H1 (cell line): ENCODE measurements at regions not wholly inside any gene's neighbourhood (a gene's known extent, or its start where the extent isn't known, plus 50 kb on each side); places are given as distances from the start of the nearest gene placed in this dataset.

Experiments
- CTCF ChIA-PET: fragments of 300-600 bp; sonication (Branson Sonifier 250); formaldehyde crosslinking; loops from one replicate; lab custom pipeline; 2021; ENCODE audit not compliant: partially characterized antibody; lab: Charles Lee
- POLR2A ChIA-PET: fragments of 300-600 bp; sonication (Branson Sonifier 250); formaldehyde crosslinking; loops from one replicate; lab custom pipeline; 2021; ENCODE audit warnings: inconsistent platforms; ENCODE audit not compliant: partially characterized antibody; lab: Charles Lee
- DNase-seq, 2 experiments: peaks; one replicate each; pipeline versions ENCODE4 v3.0.0 to v3.0.0-alpha.2; 2010 to 2022; ENCODE audit warnings: low spot score in 2 of 2, low read depth in 1 of 2, mixed read lengths in 1 of 2
- FAIRE-seq: peaks from 2 replicates; lab custom pipeline; 2011; peaks lifted over from hg19 to GRCh38; lab: Jason Lieb, UNC
- H2AFZ ChIP-seq: 2 replicates; pipeline ENCODE4 v1.8.1; 2012; ENCODE audit warnings: low read length, inconsistent platforms
- H2AK5ac ChIP-seq: 2 replicates; pipeline ENCODE4 v1.6.1; 2013; ENCODE audit warnings: low read depth, low read length
- H2BK120ac ChIP-seq: replicated peaks from 2 replicates; pipeline ENCODE3; 2013; ENCODE audit warnings: low read depth, low read length, inconsistent platforms
- H2BK12ac ChIP-seq: 2 replicates; pipeline ENCODE4 v1.6.1; 2013; ENCODE audit warnings: low read depth, low read length
- H2BK15ac ChIP-seq: 2 replicates; pipeline ENCODE4 v1.6.1; 2013; ENCODE audit warnings: low read length
- H2BK20ac ChIP-seq: 2 replicates; pipeline ENCODE4 v1.6.1; 2013; ENCODE audit warnings: low read length
- H2BK5ac ChIP-seq: 2 replicates; pipeline ENCODE4 v1.6.1; 2013; ENCODE audit warnings: low read depth, low read length
- H3K14ac ChIP-seq: 2 replicates; pipeline ENCODE4 v1.6.1; 2013; ENCODE audit warnings: inconsistent platforms; ENCODE audit not compliant: insufficient read length
- H3K18ac ChIP-seq: 2 replicates; pipeline ENCODE4 v1.6.1; 2013; ENCODE audit warnings: low read length; ENCODE audit errors: extremely low read depth
- H3K23ac ChIP-seq: 2 replicates; pipeline ENCODE4 v1.6.1; 2013; ENCODE audit warnings: inconsistent platforms; ENCODE audit not compliant: insufficient read length
- H3K23me2 ChIP-seq: 2 replicates; pipeline ENCODE4 v1.6.1; 2013; ENCODE audit warnings: low read depth, low read length
- H3K27ac ChIP-seq: 2 replicates; pipeline ENCODE4 v1.6.1; 2011; ENCODE audit warnings: low read depth, low read length, inconsistent platforms
- H3K27me3 ChIP-seq, 4 experiments: replicated peaks in 1 of 4; 1 replicate in 1 of 4; 2 replicates in 3 of 4; pipeline versions ENCODE4 v1.6.1 to v1.8.1; 2011 to 2013; ENCODE audit warnings: low read length in 3 of 4, mild to moderate bottlenecking in 3 of 4, inconsistent platforms in 2 of 4, mixed read lengths in 2 of 4, moderate library complexity in 1 of 4; ENCODE audit not compliant: control insufficient read depth in 3 of 4, insufficient read depth in 3 of 4; ENCODE audit errors: extremely low read depth in 1 of 4
- H3K36me3 ChIP-seq, 4 experiments: 2 replicates each; pipeline versions ENCODE4 v1.6.1 to v1.8.1; 2011 to 2013; ENCODE audit warnings: mild to moderate bottlenecking in 4 of 4, low read length in 3 of 4, moderate library complexity in 2 of 4, control low read depth in 1 of 4, inconsistent platforms in 1 of 4; ENCODE audit not compliant: insufficient read depth in 4 of 4, control insufficient read depth in 2 of 4
- H3K4ac ChIP-seq: replicated peaks from 2 replicates; pipeline ENCODE3; 2013; ENCODE audit warnings: low read length, low read depth, mixed read lengths, inconsistent platforms; ENCODE audit not compliant: insufficient read length
- H3K4me1 ChIP-seq, 4 experiments: replicated peaks in 1 of 4; 1 replicate in 1 of 4; 2 replicates in 3 of 4; pipeline versions ENCODE4 v1.6.1 to v1.8.1; 2011 to 2013; ENCODE audit warnings: low read length in 3 of 4, inconsistent platforms in 2 of 4, mixed read lengths in 1 of 4; ENCODE audit not compliant: insufficient read depth in 4 of 4, control insufficient read depth in 3 of 4
- H3K4me2 ChIP-seq, 2 experiments: 2 replicates each; pipeline versions ENCODE4 v1.6.1 to v1.8.1; 2011 to 2013; ENCODE audit warnings: low read depth in 2 of 2, low read length in 2 of 2, control low read depth in 1 of 2, inconsistent platforms in 1 of 2, mild to moderate bottlenecking in 1 of 2; ENCODE audit not compliant: insufficient read depth in 1 of 2
- H3K4me3 ChIP-seq, 4 experiments: fragments of 200-600, 300-600 bp in 1 of 4; sonication (generic), shearing (Covaris generic), sonication (Bioruptor Twin) in 1 of 4; 2 replicates each; pipeline versions ENCODE4 v1.5.1 to v1.8.1; 2011 to 2016; ENCODE audit warnings: low read length in 4 of 4, low read depth in 3 of 4, control low read depth in 2 of 4, inconsistent platforms in 2 of 4, mild to moderate bottlenecking in 2 of 4, mixed read lengths in 1 of 4, moderate library complexity in 1 of 4; ENCODE audit not compliant: insufficient read depth in 2 of 4; ENCODE audit errors: extremely low read depth in 1 of 4
- H3K56ac ChIP-seq: replicated peaks from 2 replicates; pipeline ENCODE3; 2013; ENCODE audit warnings: low read depth, mild to moderate bottlenecking, mixed read lengths, low read length, inconsistent platforms; ENCODE audit not compliant: insufficient read length
- H3K79me1 ChIP-seq: 2 replicates; pipeline ENCODE4 v1.6.1; 2013; ENCODE audit warnings: low read depth, low read length, control low read depth
- H3K79me2 ChIP-seq, 2 experiments: 2 replicates each; pipeline versions ENCODE4 v1.6.1 to v1.8.1; 2012 to 2013; ENCODE audit warnings: low read length in 2 of 2, mild to moderate bottlenecking in 2 of 2, inconsistent platforms in 1 of 2; ENCODE audit not compliant: insufficient read depth in 2 of 2, control insufficient read depth in 1 of 2
- H3K9ac ChIP-seq, 4 experiments: replicated peaks in 1 of 4; 1 replicate in 1 of 4; 2 replicates in 3 of 4; pipeline versions ENCODE4 v1.6.1 to v1.8.1; 2011 to 2013; ENCODE audit warnings: low read depth in 3 of 4, low read length in 3 of 4, control low read depth in 2 of 4, mild to moderate bottlenecking in 2 of 4, moderate library complexity in 2 of 4, inconsistent platforms in 1 of 4; ENCODE audit errors: extremely low read depth in 1 of 4
- H3K9me3 ChIP-seq, 2 experiments: 2 replicates each; pipeline versions ENCODE4 v1.6.1 to v1.8.1; 2012 to 2013; ENCODE audit warnings: mild to moderate bottlenecking in 2 of 2, moderate library complexity in 2 of 2, control low read depth in 1 of 2, inconsistent platforms in 1 of 2, low read depth in 1 of 2, low read length in 1 of 2, mixed read lengths in 1 of 2; ENCODE audit not compliant: insufficient read depth in 2 of 2
- H4K20me1 ChIP-seq, 2 experiments: replicated peaks in 1 of 2; 2 replicates each; pipeline versions ENCODE3 to v1.8.1; 2011 to 2013; ENCODE audit warnings: inconsistent platforms in 2 of 2, low read length in 2 of 2, mild to moderate bottlenecking in 1 of 2; ENCODE audit not compliant: insufficient read depth in 2 of 2, control insufficient read depth in 1 of 2
- H4K5ac ChIP-seq: 2 replicates; pipeline ENCODE4 v1.6.1; 2013; ENCODE audit warnings: low read length, low read depth, mixed read lengths, inconsistent platforms; ENCODE audit not compliant: insufficient read length
- H4K8ac ChIP-seq: 2 replicates; pipeline ENCODE4 v1.8.0; 2013; ENCODE audit warnings: mild to moderate bottlenecking, moderate library complexity, low read length, inconsistent platforms; ENCODE audit not compliant: insufficient read depth; ENCODE audit errors: extremely low read depth
- H4K91ac ChIP-seq: replicated peaks from 2 replicates; pipeline ENCODE3; 2013; ENCODE audit warnings: low read length, mixed read lengths, inconsistent platforms; ENCODE audit not compliant: insufficient read length
- NRF1 ChIP-seq: IDR thresholded peaks from 2 replicates; pipeline ENCODE4 v1.6.1; 2011; ENCODE audit warnings: mild to moderate bottlenecking, low read depth, low read length, improper control_type of control experiment
- SIN3A ChIP-seq, 2 experiments: IDR thresholded peaks in 1 of 2; conservative IDR thresholded peaks in 1 of 2; 2 replicates each; pipeline ENCODE4 v1.6.1; 2011 to 2012; ENCODE audit warnings: low read length in 2 of 2, improper control_type of control experiment in 1 of 2, low read depth in 1 of 2, mild to moderate bottlenecking in 1 of 2
- WGBS, 2 experiments: shearing (Covaris generic) in 1 of 2; methylation state at CpG; one replicate each; pipeline versions ENCODE4 v1.1.6 to v1.1.7; 2013 to 2015; ENCODE audit warnings: low lambda C conversion rate in 2 of 2, mixed read lengths in 2 of 2, inconsistent platforms in 1 of 2, low coverage in 1 of 2, missing lambda C conversion rate in 1 of 2; ENCODE audit not compliant: insufficient replicate concordance in 2 of 2, insufficient coverage in 1 of 2, insufficient read length in 1 of 2; ENCODE audit errors: extremely low coverage in 1 of 2, missing lambda C conversion rate in 1 of 2; 5-methylcytosine and 5-hydroxymethylcytosine counted together

GRCh38 chr4:165768281-165768680 lies 104.8 kb upstream of the TLL1 start:
- no peak overlapping the region for H2BK15ac ChIP-seq
- H3K4me1 ChIP-seq, result no peaks in the 10 kb centered on the region
- H3K27me3 ChIP-seq, result peaks cover 0 to 1% (median 0%) of the 10 kb centered on the region in 4 experiments; a peak in 1 of 7 replicates
- H3K27ac ChIP-seq, result no peak overlapping the region
- H4K91ac ChIP-seq, result no peak overlapping the region
- no peaks in the 10 kb centered on the region for H3K79me1 ChIP-seq
- H2BK20ac ChIP-seq, result no peak overlapping the region
- no peak overlapping the region for H3K23ac ChIP-seq
- no peak overlapping the region for H2BK5ac ChIP-seq
- ChIA-PET CTCF (no interaction called here), POLR2A (no interaction called here)
- no peak overlapping the region for H2AFZ ChIP-seq
- no peak overlapping the region for H4K8ac ChIP-seq
- no peak overlapping the region for H2AK5ac ChIP-seq
- H3K9ac ChIP-seq, result no peak overlapping the region
- no peaks in the 10 kb centered on the region for H3K36me3 ChIP-seq
- H3K4me2 ChIP-seq, result no peak overlapping the region
- no peaks in the 10 kb centered on the region for H3K23me2 ChIP-seq
- no peak overlapping the region for H3K56ac ChIP-seq
- no peak overlapping the region for H3K18ac ChIP-seq
- H2BK120ac ChIP-seq, result no peak overlapping the region
- H2BK12ac ChIP-seq, result no peak overlapping the region
- H3K4me3 ChIP-seq, result no peak overlapping the region
- H3K79me2 ChIP-seq, result no peaks in the 10 kb centered on the region
- H4K20me1 ChIP-seq, result no peaks in the 10 kb centered on the region
- FAIRE-seq (no peak), DNase-seq (no peak)
- no peaks in the 10 kb centered on the region for H3K9me3 ChIP-seq
- H3K14ac ChIP-seq, result no peak overlapping the region
- no peak overlapping the region for H4K5ac ChIP-seq
- 90% methylated on average over 3 of the region's 3 CpGs; no CpG with 5 or more reads in 1 of the 2 experiments for WGBS, 2 experiments
- no peak overlapping the region for H3K4ac ChIP-seq
- TF ChIP-seq SIN3A (conservative IDR thresholded peaks at IDR 0.05 in 1 of 2, IDR thresholded peaks at IDR 0.05 in 1 of 2; ENCODE audit: low read depth in 1 of 2, low read length in 2 of 2), result no peak
- TF ChIP-seq NRF1, result no peak
